Psoas muscle (tissue), 7 donors: ENCODE measurements at regions not wholly inside any gene's neighbourhood (a gene's known extent, or its start where the extent isn't known, plus 50 kb on each side); places are given as distances from the start of the nearest gene placed in this dataset.
"Not testable (repeated sequence)": the region's sequence is repeated elsewhere in the genome, so short reads cannot be mapped to it uniquely, and the experiment has no call there.

Experiments
- ATAC-seq, 4 donors: fragments of 200-7000 bp; cut with Tn5 transposase; one replicate each; pipeline ENCODE4 v1.9.1; 2020; ENCODE audit warnings: moderate library complexity in 3 of 4, mild to moderate bottlenecking in 2 of 4
- DNase-seq, 2 donors: peaks; one replicate each; pipeline ENCODE4 v3.0.0-alpha.2; 2020
- H3K27ac ChIP-seq: fragments of 200-600 bp; one replicate; pipeline ENCODE4 v1.8.0; 2022
- H3K27me3 ChIP-seq, 3 donors: fragments of 200-600 bp in 1 of 3; one replicate each; pipeline versions ENCODE4 v1.6.1 to v1.8.0; 2013 to 2022; ENCODE audit warnings: low read length in 2 of 3, mild to moderate bottlenecking in 2 of 3, moderate library complexity in 1 of 3; ENCODE audit not compliant: insufficient read depth in 3 of 3
- H3K36me3 ChIP-seq, 2 donors: fragments of 200-600 bp in 1 of 2; one replicate each; pipeline versions ENCODE4 v1.6.1 to v1.8.0; 2013 to 2022; ENCODE audit warnings: low read depth in 1 of 2, mild to moderate bottlenecking in 1 of 2, moderate library complexity in 1 of 2; ENCODE audit not compliant: insufficient read depth in 1 of 2
- H3K4me1 ChIP-seq: fragments of 200-600 bp; one replicate; pipeline ENCODE4 v1.8.0; 2022
- H3K4me3 ChIP-seq: fragments of 200-600 bp; one replicate; pipeline ENCODE4 v1.8.0; 2022; ENCODE audit warnings: mild to moderate bottlenecking
- H3K9me3 ChIP-seq: fragments of 200-600 bp; one replicate; pipeline ENCODE4 v1.8.0; 2022
- CTCF ChIP-seq: fragments of 200-600 bp; IDR thresholded peaks from one replicate; pipeline ENCODE4 v1.8.0; 2022; ENCODE audit warnings: antibody characterized with exemption
- WGBS, 3 donors: extraction: QIAGEN DNeasy Blood & Tissue Kit; methylation state at CpG; one replicate each; pipeline versions ENCODE4 v1.1.6 to v1.1.7; 2013; 5-methylcytosine and 5-hydroxymethylcytosine counted together
- intact Hi-C, 2 donors: fragments of 100-400 bp; cut with DNase I; formaldehyde crosslinking; loops; one replicate each; pipeline versions ENCODE4 v1.11.0 to v1.14.2; 2022
- donor health status: healthy with polysubstance abuse.
- donor health status: DM: no; HTN: no; CAD: no; lungs with moderate emphysema.
- donor health status: Bipolar disorder and iron deficiency.
- donor health status: healthy.
- donor health status: DM: yes; HTN: yes; CAD: no.
- donor health status: DM: no; HTN: no; CAD: no.
- donor health status: DM: yes; HTN: yes; CAD: no.

GRCh38 chr3:124147429-124147828, 155.5 kb upstream of the ROPN1 start:
- H3K9me3 ChIP-seq, result no peaks in the 10 kb centered on the region
- no peaks in the 10 kb centered on the region for H3K36me3 ChIP-seq
- no peak overlapping the region for H3K4me3 ChIP-seq
- DNase-seq (no peak), ATAC-seq (no peak)
- H3K4me1 ChIP-seq, result peaks cover 10% of the 10 kb centered on the region
- intact Hi-C loops, result no loop called here
- TF ChIP-seq CTCF, result no peak
- no peak overlapping the region for H3K27ac ChIP-seq
- H3K27me3 ChIP-seq, result no peaks in the 10 kb centered on the region

DNA sequence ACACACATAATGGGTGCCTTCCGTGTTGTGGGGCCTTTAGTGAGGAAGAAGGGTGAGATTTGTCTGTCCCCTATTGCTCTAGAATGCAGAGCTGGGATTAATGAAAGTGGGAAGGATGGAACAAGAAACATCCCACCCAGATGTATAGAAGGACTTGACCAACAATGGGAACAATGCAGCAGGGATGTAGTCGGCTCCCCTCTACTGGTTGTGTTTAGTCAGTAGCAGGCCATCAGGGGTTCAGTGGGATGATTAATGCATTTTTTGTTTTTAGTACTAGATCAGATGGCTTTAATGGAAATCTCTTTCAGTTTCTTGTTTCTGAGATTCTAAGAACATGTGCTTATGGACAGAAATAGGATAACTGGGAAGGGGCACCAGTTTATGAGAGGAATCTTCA, 156.0 kb upstream of the ROPN1 start:
- peaks cover 10% of the 10 kb centered on the region for H3K4me1 ChIP-seq
- no peak overlapping the region for H3K27ac ChIP-seq
- H3K4me3 ChIP-seq, result no peak overlapping the region
- no peak for DNase-seq
- TF ChIP-seq CTCF, result no peak
- ATAC-seq, result no peak
- no peaks in the 10 kb centered on the region for H3K9me3 ChIP-seq
- 92 to 96% (median 92%) methylated on average over 2 of the region's 2 CpGs for WGBS, 3 donors
- no peaks in the 10 kb centered on the region for H3K36me3 ChIP-seq
- no peaks in the 10 kb centered on the region for H3K27me3 ChIP-seq
- intact Hi-C loops, result no loop called here

GRCh38 chr3:124149081-124149480, 157.2 kb upstream of the ROPN1 start:
- WGBS, 3 donors, result 80 to 97% (median 92%) methylated on average over 1 of the region's 1 CpG
- H3K4me3 ChIP-seq, result no peak overlapping the region
- intact Hi-C loops, result no loop called here

DNA sequence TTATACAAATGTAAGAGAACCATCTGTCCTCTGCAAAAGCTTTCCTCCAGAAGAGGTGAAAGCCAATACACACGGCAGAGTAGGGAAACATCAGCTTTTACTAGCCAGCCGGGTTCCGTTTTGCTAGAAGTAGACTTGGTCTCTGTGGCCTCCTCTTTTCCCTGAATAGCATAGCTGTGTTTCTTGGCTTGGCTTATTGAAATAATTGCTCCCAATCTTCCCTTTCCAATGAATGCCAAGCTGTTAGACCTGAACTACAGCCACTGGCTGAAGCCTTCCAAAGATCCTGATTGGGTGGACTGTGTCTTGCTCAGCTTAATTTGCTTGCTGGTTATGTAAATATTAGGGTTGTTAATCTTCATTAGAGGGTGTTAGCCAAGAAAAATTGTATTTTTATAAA, 157.8 kb upstream of the ROPN1 start:
- no peak for DNase-seq
- ATAC-seq, result no peak
- Histone ChIP-seq H3K4me1 (peaks cover 10% of the 10 kb centered on the region), H3K36me3 (no peaks in the 10 kb centered on the region), H3K9me3 (no peaks in the 10 kb centered on the region), H3K4me3 (no peak overlapping the region), H3K27ac (no peak overlapping the region), H3K27me3 (no peaks in the 10 kb centered on the region)
- 37 to 65% (median 38%) methylated on average over 3 of the region's 3 CpGs for WGBS, 3 donors
- no peak for TF ChIP-seq CTCF
- intact Hi-C loops, result no loop called here

More at GRCh38 chr3:124149081-124149480, 157.2 kb upstream of the ROPN1 start:
- H3K9me3 ChIP-seq, result no peaks in the 10 kb centered on the region
- ATAC-seq (no peak), DNase-seq (no peak)
- H3K4me1 ChIP-seq, result peaks cover 10% of the 10 kb centered on the region
- no peaks in the 10 kb centered on the region for H3K27me3 ChIP-seq
- no peak for TF ChIP-seq CTCF
- no peak overlapping the region for H3K27ac ChIP-seq
- H3K36me3 ChIP-seq, result no peaks in the 10 kb centered on the region

DNA sequence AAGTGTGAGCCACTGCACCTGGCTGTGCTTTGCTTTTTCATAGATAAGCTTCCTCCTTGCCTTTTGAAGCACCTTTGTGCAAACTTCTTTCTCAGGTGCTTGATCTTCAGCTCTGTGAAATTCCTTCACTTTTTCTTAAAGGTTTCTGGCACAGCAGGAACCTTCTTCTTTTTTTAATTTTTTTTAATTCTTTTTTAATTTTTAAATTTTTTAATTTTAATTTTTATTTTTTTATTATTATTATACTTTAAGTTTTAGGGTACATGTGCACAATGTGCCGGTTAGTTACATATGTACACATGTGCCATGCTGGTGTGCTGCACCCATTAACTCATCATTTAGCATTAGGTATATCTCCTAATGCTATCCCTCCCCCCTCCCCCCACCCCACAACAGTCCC, 161.0 kb upstream of the ROPN1 start:
- intact Hi-C loops, H3K36me3 ChIP-seq, H3K9me3 ChIP-seq, H3K27me3 ChIP-seq, H3K4me3 ChIP-seq, DNase-seq, H3K27ac ChIP-seq, ATAC-seq, H3K4me1 ChIP-seq: not testable (repeated sequence)
- 100% methylated on average over 1 of the region's 1 CpG for WGBS, 3 donors
